GM19467 (cell line): ENCODE measurements at regions not wholly inside any gene's neighbourhood (a gene's known extent, or its start where the extent isn't known, plus 50 kb on each side); places are given as distances from the start of the nearest gene placed in this dataset.
"Not testable (repeated sequence)": the region's sequence is repeated elsewhere in the genome, so short reads cannot be mapped to it uniquely, and the experiment has no call there.

ENCODE experiments used
- ATAC-seq: cut with Tn5 transposase; IDR thresholded peaks from one replicate; pipeline ENCODE4 v1.9.1; 2021; ENCODE audit warnings: mild to moderate bottlenecking, moderate library complexity; ENCODE audit not compliant: unreplicated experiment

DNA sequence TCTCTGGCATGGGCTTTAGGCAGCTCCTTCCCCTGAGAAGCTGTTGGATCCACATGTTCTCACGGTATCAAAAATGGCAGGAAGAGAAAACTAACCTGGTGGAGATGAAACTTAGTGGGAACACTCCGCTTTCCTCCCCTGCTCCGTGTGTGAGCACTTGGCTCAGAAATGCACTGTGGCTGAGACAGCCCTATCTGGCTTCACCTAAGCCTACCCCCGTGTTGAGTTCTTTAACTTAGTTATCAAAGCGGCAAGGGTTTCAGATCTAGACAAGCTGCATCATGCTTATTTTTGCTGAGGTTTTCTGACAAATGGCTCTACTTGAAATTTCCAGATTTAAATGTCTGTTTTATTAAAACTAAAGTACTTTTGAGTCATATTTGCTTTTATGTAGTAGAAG is 221.6 kb upstream of the PLGLB2 start:
- not testable (repeated sequence) for ATAC-seq

DNA sequence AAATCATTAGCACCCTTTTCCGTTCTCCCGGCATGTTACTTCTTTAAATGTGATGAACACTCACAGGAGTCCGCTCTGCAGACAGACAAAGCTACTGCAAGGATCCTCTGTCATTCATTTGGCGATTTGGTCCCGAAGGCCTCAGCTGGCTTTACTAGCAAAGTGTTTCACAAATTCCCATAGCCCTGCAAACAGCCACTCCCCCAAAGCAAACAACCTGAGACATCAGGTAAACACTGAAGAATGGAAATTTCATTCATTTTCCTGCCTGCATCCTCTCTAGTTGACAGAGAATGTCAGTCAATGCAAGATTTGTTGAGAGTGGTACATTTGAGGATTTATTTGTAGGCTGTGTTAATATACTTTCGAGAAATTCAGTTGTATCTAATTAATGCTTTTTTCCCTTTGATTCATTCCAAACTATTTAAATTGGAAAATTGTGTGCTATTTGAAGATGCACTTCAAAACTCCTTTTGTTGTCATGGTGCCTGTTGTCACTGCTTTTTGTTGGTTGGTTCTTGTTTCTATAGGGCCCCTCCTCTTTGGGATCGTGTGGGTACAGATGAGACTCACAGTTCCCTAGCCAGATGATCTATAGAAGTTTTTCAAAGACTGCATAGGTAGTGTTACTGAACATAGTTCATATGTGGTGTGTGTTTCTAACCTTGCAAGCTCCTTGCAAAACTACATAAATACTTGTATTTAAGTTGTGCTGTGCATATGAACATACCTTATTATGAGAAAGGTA is 215.7 kb upstream of the PLGLB2 start:
- not testable (repeated sequence) for ATAC-seq

DNA sequence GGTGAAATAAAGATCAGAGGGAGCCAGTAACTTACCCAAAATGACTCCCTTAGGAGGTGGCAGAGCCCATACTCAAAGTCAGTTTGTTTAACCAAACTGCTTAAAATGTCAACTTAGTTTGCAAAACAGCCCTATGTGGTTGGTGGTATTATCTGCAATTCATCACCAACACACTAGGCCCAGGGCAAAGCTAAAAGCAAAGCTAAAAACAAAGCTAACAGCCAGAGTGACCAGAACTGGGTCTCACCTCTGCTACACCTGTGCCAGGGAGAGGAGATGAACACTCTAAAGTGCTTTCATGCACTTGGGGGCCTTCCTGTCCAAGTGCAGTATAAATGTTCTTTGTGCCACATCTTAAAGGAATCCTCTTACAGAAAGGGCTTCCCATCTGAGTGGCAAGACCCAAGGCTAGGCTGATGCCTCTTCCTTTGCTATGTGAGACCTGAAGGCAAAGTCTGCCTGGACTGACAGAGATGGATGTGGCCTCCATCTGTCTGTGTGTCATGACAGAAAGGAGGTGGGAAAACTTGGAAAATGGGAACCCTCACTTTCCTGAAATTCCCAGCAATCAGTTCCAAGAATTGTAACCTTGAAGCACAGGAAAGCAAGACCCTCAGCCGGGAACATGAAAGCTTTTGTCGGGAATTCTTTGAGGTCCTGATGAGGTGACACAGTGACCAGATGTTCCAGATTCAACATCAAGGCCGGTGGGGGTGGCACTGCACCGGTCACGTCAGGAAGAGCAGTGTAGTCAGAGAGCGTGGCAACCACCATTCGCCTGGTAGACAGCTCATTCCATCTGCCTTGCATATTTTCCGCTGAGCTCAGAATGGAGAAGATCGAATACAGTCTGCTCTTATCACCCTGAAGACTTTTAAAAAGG is 214.3 kb upstream of the PLGLB2 start:
- ATAC-seq = not testable (repeated sequence)

DNA sequence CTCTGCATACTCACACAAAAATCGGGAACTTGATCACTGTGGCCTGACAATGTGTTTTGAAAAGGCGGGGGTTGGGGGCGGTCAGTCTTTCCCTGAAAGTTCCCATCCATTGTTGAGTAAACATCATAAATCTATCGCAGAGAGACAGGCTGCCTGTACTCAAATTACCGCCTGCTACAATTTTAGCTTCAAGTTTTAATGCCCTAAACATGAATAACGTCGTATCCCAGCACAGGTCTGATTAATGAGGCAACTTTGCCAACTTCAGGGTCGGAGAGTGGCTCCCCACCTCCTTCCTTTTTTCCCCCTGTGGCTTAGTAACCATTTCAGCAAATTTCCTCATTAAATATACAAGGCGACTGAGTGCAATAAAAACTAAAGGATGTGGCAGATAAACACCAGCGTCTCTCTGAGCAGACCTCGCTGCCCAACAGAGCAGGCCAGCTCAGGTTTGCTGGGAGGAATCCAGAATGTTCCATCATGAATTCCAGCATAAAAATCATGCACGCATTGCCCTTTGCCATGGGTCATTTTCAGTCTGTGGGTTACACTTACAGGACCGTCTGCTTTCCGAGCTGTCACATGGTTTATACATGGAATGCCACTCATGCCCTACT is 213.5 kb upstream of the PLGLB2 start:
- not testable (repeated sequence) for ATAC-seq

DNA sequence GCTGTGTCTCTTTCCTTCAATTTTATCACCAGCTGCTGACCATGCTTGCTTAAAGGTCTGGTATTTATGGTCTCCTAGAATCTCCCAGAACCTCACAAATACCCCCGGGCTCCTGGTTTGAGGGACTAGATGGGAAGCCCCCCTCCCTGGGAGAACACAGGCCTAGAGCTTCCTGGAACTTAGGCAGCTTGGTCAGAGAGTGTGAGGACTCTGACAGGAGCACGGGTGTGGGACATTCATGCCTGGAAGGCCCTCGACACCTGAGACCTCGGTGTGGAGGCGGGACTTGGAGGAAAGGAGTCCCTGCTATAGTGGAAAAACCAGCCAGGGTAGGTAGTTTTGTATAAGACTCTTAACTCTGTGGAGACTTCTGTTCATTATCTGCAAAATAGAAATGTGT is 211.5 kb upstream of the PLGLB2 start:
- ATAC-seq = not testable (repeated sequence)

GRCh38 chr2:87537251-87537671 is 210.6 kb upstream of the PLGLB2 start:
- ATAC-seq = not testable (repeated sequence)

GRCh38 chr2:87538268-87538667 is 209.6 kb upstream of the PLGLB2 start:
- not testable (repeated sequence) for ATAC-seq

GRCh38 chr2:87539151-87539943 is 208.5 kb upstream of the PLGLB2 start:
- not testable (repeated sequence) for ATAC-seq

DNA sequence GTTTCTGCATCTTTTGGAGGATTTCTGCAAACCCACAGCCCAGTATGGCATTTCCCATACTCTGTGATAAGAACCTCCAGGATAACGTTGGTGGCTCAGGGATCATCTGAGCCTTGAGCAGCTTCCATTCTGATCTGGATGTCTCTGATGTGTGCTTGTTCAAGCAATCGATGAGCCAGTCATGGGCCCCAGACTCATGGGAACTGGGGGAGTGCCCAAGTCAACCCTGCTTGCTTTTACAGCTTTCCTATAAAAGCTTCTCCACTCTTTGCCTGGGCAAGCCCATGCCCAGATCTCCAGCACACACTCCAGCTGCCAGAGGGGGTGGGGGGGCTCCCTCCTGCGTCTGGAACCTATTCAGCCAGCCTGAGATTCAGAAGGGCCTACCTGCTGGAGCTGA is 207.6 kb upstream of the PLGLB2 start:
- not testable (repeated sequence) for ATAC-seq

- not testable (repeated sequence) for ATAC-seq
Measured at GRCh38 chr2:87542599-87543174, 205.2 kb upstream of the PLGLB2 start.

GRCh38 chr2:87543797-87544196 is 204.1 kb upstream of the PLGLB2 start:
- not testable (repeated sequence) for ATAC-seq

DNA sequence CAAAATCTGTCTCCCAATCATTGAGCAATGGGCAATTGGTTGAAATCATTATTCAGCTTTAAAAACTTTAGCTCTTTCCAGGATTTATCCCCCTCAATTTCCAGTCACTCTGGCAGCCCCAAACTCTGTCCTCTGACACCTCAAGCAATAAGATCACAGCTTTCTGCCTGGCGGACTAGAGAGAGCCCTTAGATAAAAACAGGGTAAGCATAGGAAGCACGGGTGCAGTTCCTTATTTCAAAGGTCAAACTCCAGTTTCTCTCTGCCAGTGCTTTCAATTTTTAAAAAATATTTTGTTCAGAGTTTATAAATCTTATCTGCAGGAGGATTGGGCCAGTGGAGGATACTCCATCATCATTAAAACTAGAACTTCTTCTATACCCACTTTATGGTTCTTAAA is 200.8 kb upstream of the PLGLB2 start:
- ATAC-seq = not testable (repeated sequence)

DNA sequence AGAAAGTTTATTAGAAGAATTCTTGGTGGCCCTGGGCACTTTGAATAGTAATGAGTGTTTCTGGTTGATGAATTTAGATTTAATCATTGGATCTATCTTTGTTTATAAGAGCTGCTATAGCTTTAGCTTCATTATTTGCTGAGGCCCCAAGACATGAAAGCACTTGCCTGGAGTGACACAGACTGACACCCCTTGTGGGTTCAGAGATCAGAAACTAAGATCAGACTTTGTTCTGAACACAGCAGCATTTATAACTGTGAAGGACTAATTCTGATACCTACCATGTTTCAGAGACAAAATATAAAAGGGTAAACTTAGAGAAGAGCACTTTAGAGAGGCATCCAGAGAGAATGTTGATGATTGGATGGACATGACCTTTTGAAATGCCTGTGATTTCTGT is 199.9 kb upstream of the PLGLB2 start:
- not testable (repeated sequence) for ATAC-seq

GRCh38 chr2:87548681-87549536 is 199.0 kb upstream of the PLGLB2 start:
- not testable (repeated sequence) for ATAC-seq

GRCh38 chr2:87549561-87550202 is 198.2 kb upstream of the PLGLB2 start:
- not testable (repeated sequence) for ATAC-seq

DNA sequence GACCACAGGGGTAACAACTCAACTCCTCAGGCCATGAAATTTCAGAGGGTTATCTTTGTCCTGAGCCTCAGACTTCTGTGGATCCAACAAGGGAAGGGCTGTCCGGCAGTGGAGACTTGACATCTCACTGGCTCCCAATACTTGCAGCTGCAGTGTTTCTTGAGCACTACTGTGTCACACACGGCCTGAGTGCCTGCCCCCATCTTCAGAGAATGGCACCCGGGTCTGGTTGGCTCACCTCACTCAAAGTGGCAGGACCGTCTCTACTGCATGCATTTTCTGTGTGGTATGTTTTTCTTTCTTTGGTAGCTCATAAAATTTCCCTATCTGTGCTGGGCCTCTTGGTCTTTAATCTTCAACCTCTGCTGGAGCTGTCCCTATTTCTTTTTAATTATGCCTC is 193.2 kb upstream of the PLGLB2 start:
- not testable (repeated sequence) for ATAC-seq

DNA sequence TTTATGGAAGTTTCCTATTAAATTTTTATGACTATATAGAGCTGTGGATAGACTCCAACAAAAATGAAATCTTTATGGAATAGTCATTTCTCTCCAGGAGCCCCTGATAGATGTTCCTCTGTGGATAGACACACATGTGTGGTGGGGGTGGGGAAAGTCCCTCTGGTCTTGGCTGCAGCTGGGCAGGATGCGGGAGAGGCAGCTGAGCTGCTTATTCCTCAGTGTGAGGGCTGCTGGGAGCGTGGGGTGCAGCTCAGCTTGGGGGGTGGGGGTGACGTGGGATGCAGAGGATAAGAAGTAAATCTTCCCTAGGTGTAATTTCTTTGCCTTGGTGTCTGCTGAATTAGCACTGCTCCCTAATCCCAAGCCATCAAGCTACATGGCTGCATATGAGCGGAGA is 192.8 kb upstream of the PLGLB2 start:
- not testable (repeated sequence) for ATAC-seq

GRCh38 chr2:87559001-87559400 is 188.9 kb upstream of the PLGLB2 start:
- ATAC-seq = not testable (repeated sequence)

DNA sequence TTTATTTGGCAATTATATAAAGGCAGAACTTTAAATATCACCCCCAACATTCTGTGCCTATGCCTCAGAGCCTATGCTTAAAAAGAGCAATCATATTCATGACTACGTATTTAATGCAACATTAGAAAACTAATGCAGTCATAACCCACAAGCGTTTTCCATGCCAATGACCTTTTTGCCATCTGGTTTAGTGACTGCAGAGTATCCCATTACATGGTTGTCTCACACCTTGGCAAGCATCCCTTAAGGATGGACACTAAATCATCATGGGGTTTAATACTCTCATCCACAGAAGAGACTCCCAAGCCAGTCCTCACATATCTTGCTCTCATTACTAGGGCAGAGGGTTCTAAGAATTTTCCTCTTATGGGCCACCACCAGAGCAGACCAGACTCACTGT is 188.2 kb upstream of the PLGLB2 start:
- ATAC-seq = not testable (repeated sequence)
